HAP-1 (cell line): ENCODE measurements at regions not wholly inside any gene's neighbourhood (a gene's known extent, or its start where the extent isn't known, plus 50 kb on each side); places are given as distances from the start of the nearest gene placed in this dataset.

Experiments
- DNase-seq, 2 experiments: peaks; one replicate each; pipeline ENCODE4 v3.0.0-alpha.2; 2016 to 2020; ENCODE audit warnings: low spot score in 2 of 2
- H3K27me3 ChIP-seq: fragments of 250-450 bp; sonication (Bioruptor Pico); 2 replicates; pipeline ENCODE4 v1.5.1; 2020; ENCODE audit warnings: low read depth, mild to moderate bottlenecking, moderate library complexity
- H3K36me3 ChIP-seq: fragments of 250-450 bp; sonication (Bioruptor Pico); replicated peaks from 2 replicates; pipeline ENCODE4 v1.5.1; 2020; ENCODE audit warnings: mild to moderate bottlenecking
- H3K4me1 ChIP-seq: fragments of 250-450 bp; sonication (Bioruptor Pico); 2 replicates; pipeline ENCODE4 v1.5.1; 2020; ENCODE audit warnings: mild to moderate bottlenecking
- H3K4me3 ChIP-seq: fragments of 250-450 bp; sonication (Bioruptor Pico); 2 replicates; pipeline ENCODE4 v1.5.1; 2020; ENCODE audit warnings: mild to moderate bottlenecking, moderate library complexity
- H3K9me3 ChIP-seq: fragments of 250-450 bp; sonication (Bioruptor Pico); 2 replicates; pipeline ENCODE4 v1.5.1; 2020; ENCODE audit warnings: mild to moderate bottlenecking, moderate library complexity
- in situ Hi-C: fragments of 300-500 bp; cut with MboI; formaldehyde crosslinking; loops from 3 replicates; pipeline ENCODE4 v1.14.3; 2020; ENCODE audit warnings: low sequenced_read_pairs, inconsistent platforms, mixed read lengths

DNA sequence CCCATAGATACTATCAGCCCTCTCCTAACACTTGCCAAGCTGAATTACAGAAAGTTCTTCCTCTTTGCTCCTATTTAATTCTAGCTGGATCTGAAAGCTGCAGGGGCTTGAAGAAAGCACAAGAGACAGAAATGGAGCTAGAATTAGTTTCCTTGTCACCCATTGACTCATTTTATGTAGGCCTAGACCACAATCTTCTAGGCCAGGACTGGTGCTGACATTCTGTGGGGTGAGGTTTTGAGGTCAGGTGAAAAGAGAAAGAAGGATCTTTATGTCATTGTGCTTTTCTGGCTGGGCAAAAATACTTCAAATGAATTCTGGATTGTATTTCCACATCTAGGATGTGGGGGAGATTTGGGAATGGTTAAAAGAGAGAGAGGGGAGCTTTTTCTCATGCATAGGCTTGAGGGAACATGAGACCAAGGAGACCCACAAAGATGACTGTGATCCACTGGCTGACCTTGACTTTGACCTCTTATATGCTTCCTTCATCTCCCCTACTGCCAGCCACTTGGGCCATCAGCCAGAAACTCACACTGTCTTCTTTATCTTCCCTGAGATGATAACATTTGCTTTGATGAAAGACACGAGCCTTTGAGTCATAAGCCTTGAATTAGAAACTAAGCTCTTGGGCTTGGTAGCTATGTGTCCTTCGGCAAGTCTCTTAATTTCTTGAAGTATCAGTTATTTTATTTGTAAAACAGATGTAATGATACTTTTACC is 274.9 kb upstream of the CADM1 start:
- in situ Hi-C loops: no loop called here
- no peak overlapping the region for H3K4me3 ChIP-seq
- no peaks in the 10 kb centered on the region for H3K27me3 ChIP-seq
- no peaks in the 10 kb centered on the region for H3K4me1 ChIP-seq
- H3K36me3 ChIP-seq: no peaks in the 10 kb centered on the region
- DNase-seq: no peak
- H3K9me3 ChIP-seq: no peaks in the 10 kb centered on the region

DNA sequence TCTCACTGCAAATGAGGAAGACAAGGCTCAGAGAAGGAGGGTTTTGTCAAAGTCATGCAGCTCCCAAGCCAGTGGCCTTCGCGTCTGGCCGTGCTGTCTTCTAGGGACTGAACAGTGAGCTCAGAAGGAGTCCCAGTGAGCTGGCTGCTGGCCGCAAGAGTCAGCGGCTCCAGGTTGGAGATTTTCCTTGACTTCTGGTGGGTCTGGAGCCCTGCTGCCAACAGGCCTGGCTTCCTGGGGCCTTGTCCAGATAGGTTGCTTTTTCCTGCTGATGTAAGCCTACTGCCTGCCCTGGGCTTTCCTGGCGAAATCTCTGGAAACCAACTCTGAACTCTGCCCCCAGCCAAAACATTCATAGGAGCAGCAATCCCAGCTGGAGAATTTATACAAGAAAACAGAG is 272.7 kb upstream of the CADM1 start:
- no peak for DNase-seq
- Histone ChIP-seq H3K4me3 (no peak overlapping the region), H3K4me1 (no peaks in the 10 kb centered on the region), H3K9me3 (no peaks in the 10 kb centered on the region), H3K36me3 (no peaks in the 10 kb centered on the region), H3K27me3 (no peaks in the 10 kb centered on the region)
- in situ Hi-C loops: no loop called here

DNA sequence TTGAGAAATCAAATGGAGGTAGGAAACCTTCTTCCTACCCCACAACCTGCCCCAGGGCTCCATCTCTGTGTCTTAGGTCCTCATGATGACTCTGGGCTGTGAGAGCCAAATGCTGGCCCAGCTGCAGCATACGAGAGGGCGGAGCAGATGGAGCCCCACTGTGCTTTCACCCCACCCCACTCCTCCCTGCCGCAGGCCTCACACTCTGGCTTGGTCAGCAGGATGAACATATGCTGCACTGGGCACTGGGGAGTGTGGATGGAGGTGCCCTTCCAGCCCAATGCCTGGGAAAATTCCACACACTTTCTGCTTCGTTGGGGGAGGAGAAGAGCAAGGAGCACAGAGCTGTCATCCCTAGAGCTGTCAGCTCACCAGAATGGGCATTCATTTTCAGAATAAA is 271.6 kb upstream of the CADM1 start:
- DNase-seq: no peak
- H3K4me1 ChIP-seq: no peaks in the 10 kb centered on the region
- H3K9me3 ChIP-seq: no peaks in the 10 kb centered on the region
- H3K4me3 ChIP-seq: no peak overlapping the region
- no peaks in the 10 kb centered on the region for H3K27me3 ChIP-seq
- in situ Hi-C loops: no loop called here
- no peaks in the 10 kb centered on the region for H3K36me3 ChIP-seq

DNA sequence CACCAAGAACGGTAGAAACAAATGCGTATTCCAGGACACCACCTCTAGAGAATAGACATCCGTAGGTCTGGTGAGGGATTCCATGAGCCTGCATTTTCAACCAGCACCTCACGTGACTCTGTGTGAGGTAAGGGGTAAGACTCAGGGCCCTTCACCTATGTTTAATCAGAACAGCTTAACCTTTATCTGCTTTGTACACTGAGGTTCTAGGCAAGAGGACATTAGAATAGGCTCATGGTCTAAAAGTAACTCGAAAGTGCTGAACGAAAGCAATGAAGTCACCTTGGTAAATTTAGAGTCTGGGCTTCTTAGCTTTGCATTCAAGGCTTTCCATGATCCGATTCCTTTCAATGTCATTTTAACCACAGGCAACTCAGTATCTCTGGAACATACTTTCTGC is 270.5 kb upstream of the CADM1 start:
- DNase-seq: no peak
- in situ Hi-C loops: no loop called here
- H3K4me3 ChIP-seq: no peak overlapping the region
- no peaks in the 10 kb centered on the region for H3K9me3 ChIP-seq
- no peaks in the 10 kb centered on the region for H3K27me3 ChIP-seq
- H3K36me3 ChIP-seq: no peaks in the 10 kb centered on the region
- no peaks in the 10 kb centered on the region for H3K4me1 ChIP-seq

DNA sequence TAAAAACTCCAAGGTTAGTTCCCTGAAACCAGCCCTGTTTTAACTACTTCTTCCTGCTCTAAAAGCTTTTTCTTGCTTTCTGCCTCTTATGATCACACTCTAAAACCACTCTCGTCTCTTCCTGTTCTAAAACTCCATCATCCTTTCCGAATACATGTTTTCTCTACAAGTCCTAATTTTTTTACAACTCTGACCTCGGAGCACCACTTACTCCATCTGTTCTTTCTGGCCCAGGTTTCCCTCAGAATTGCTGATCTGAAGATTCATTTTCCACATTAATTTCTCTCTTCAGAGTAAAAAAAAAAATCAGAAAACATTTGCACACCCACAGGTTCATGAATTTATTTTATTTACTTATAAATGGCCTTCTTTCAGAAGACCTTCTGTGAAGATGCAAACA is 265.7 kb upstream of the CADM1 start:
- Histone ChIP-seq H3K27me3 (no peaks in the 10 kb centered on the region), H3K4me1 (no peaks in the 10 kb centered on the region), H3K4me3 (no peak overlapping the region), H3K9me3 (no peaks in the 10 kb centered on the region), H3K36me3 (no peaks in the 10 kb centered on the region)
- in situ Hi-C loops: no loop called here
- no peak for DNase-seq

DNA sequence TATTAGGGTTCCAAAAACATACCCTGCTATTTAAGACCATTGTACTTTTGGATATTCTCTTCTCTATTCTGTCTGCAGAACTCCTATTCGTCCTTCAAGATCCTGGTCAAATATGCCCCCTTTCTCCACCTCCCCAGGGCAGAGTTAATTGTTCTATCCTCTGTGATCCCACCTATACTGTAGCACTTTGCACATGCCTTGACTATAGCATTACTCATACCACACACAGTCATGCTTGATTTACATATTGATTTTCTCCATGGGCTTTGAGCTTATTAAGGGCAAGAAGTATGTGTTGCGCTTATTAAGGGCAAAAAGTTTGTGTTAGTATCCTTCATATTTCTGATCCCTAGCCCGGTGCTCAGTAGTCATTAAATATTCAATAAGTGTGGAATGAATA is 263.7 kb upstream of the CADM1 start:
- in situ Hi-C loops: no loop called here
- 0 out of 2 replicates have a peak, but pooled peaks cover 2% of the 10 kb centered on the region for H3K27me3 ChIP-seq
- H3K4me1 ChIP-seq: no peaks in the 10 kb centered on the region
- no peaks in the 10 kb centered on the region for H3K9me3 ChIP-seq
- H3K36me3 ChIP-seq: no peaks in the 10 kb centered on the region
- H3K4me3 ChIP-seq: no peak overlapping the region
- no peak for DNase-seq

DNA sequence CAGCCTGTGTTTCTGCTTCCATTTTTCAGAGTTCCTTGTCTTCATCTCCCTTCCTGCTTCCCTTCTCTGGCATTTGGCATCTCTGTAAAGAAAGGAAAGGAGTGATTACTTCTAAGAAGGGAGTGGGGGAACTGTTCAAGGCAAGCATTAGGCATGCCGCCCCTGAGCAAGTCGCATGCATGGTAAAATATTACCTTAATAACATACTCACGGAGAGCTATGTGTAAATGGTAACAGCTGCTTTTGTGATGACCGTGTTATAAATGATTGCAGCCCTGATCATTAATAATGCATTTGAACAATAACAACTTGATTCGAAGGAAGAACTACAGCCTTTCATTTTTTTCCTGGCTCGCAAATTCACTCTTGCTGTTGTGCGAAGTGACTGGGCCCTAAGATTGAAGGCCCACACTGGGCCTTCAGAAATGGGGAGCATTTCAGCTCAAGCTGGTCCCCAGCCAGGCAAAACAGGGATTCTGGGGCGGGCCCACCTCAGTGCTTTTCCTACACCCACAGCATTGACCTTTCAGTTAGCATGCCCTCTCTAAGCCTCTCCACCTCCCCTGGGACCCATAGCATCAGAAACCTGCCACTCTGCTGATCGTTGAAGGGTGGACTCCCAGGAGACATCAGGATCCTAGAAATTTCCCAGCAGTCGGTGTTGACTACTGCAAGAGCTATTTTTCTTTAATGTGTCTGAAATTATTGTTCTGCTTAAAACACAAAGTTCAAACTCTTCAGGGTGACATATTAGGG is 263.0 kb upstream of the CADM1 start:
- DNase-seq: no peak
- in situ Hi-C loops: no loop called here
- H3K4me3 ChIP-seq: no peak overlapping the region
- H3K9me3 ChIP-seq: no peaks in the 10 kb centered on the region
- H3K27me3 ChIP-seq: 0 out of 2 replicates have a peak, but pooled peaks cover 2% of the 10 kb centered on the region
- H3K4me1 ChIP-seq: no peaks in the 10 kb centered on the region
- H3K36me3 ChIP-seq: no peaks in the 10 kb centered on the region

DNA sequence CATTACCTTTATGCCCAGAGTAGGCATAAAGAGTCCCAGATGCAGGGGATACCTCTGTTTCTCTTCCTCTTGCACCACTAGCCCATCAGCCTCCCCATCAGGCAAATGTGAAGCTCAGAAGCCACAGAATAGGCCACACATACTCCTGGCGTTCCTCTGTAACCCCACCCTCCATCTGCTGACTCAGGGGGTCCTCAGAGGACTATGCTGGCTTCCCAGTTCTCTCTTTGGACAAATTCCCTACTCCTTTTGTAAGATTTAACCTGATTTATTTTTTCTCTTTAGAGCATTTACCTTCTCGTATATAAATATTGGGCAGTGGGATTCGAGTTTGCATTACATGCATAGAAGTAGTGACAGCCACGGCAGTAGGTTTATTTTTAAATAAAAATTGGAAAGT is 262.3 kb upstream of the CADM1 start:
- Histone ChIP-seq H3K36me3 (no peaks in the 10 kb centered on the region), H3K4me3 (no peak overlapping the region)
- in situ Hi-C loops: no loop called here

DNA sequence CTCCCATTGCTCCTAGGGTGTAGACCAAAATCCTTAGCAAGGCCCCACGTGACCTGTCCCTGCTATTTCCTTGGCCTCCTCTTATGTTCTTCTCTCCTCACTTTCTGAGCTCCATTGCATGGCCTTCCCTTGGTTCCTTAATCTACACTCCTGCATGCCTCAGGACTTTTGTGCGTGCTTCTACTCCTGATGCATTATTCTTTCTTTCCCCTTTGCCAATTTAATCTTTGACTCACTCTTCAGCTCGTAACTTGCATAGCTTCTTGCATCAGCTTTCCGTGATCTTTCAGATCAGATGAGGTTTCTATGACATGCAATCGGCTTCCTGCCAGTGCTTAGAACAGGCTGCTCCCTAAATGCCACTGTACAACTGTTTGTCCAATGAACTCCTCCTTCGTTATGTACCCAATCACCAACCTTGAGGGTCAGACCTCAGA is 261.6 kb upstream of the CADM1 start:
- H3K9me3 ChIP-seq: no peaks in the 10 kb centered on the region
- DNase-seq: no peak
- H3K4me3 ChIP-seq: no peak overlapping the region
- H3K27me3 ChIP-seq: 0 out of 2 replicates have a peak, but pooled peaks cover 2% of the 10 kb centered on the region
- H3K36me3 ChIP-seq: no peaks in the 10 kb centered on the region
- H3K4me1 ChIP-seq: no peaks in the 10 kb centered on the region
- in situ Hi-C loops: no loop called here

More for the DNA sequence above, 262.3 kb upstream of the CADM1 start:
- no peak for DNase-seq
- H3K9me3 ChIP-seq: no peaks in the 10 kb centered on the region
- H3K4me1 ChIP-seq: no peaks in the 10 kb centered on the region
- H3K27me3 ChIP-seq: 0 out of 2 replicates have a peak, but pooled peaks cover 2% of the 10 kb centered on the region

DNA sequence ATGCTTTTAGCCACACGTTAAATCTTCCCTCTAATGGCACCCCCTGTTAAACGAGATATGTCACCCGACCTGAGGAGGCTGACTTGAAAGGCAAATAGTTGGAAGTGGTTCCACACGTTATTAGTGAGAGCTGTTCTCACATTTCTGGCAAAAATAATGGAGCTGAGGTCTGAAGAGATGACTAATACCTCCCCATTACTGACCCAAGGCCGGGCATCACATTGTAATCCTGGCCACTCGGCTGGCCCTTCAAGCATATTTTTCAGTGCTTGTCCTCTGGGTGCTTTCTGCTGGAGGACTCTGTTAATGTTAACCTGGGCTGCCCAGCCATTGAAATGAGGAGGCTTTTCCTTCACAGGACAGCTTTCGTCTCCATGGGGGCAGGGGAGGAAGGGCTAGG is 260.0 kb upstream of the CADM1 start:
- DNase-seq: no peak
- peaks cover 10% of the 10 kb centered on the region for H3K27me3 ChIP-seq
- no peaks in the 10 kb centered on the region for H3K36me3 ChIP-seq
- no peak overlapping the region for H3K4me3 ChIP-seq
- H3K4me1 ChIP-seq: no peaks in the 10 kb centered on the region
- H3K9me3 ChIP-seq: no peaks in the 10 kb centered on the region
- in situ Hi-C loops: no loop called here

DNA sequence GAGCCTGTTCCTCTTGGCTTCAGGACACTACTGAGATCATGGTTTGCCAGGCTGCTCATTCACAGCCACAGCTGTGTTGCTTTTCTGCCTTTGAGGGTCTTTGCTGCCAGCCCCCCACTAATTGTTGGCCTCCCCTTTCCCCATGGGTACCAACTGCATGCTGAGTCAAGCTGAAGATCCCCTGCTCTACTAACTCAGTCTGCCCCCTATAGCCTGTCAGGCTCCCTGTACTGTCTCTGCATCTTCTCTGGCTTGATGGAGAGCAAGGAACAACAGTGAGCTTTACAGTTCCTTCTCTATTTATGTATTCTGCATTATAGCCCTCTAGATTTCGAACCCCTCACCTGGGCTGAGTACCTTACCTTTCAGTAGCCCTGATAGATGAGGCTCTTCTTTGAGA is 257.6 kb upstream of the CADM1 start:
- H3K4me3 ChIP-seq: no peak overlapping the region
- no peaks in the 10 kb centered on the region for H3K36me3 ChIP-seq
- in situ Hi-C loops: no loop called here
- DNase-seq: no peak
- no peaks in the 10 kb centered on the region for H3K4me1 ChIP-seq
- H3K27me3 ChIP-seq: peaks cover 14% of the 10 kb centered on the region
- H3K9me3 ChIP-seq: no peaks in the 10 kb centered on the region

DNA sequence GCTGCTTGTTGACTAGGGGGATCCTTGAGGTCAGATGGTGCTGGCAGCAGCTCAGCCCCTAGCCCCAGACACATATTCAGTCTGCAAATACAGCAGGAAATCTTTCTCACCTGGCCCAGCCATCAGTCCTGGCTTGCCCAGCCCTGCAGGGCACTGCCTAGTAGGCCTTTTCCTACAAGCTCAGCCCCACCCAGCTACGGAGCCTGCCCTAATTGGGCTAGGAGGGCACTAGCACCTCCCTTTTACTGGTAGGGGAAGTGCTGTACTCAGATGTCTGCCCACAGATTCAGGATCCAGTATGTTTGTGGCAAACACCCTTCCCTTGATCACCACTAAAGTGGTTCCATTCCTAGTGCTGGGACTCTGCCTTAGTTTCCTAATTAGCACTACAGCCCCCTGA is 257.1 kb upstream of the CADM1 start:
- in situ Hi-C loops: no loop called here
- no peaks in the 10 kb centered on the region for H3K36me3 ChIP-seq
- no peaks in the 10 kb centered on the region for H3K4me1 ChIP-seq
- H3K27me3 ChIP-seq: peaks cover 14% of the 10 kb centered on the region
- H3K4me3 ChIP-seq: no peak overlapping the region
- DNase-seq: no peak
- no peaks in the 10 kb centered on the region for H3K9me3 ChIP-seq

DNA sequence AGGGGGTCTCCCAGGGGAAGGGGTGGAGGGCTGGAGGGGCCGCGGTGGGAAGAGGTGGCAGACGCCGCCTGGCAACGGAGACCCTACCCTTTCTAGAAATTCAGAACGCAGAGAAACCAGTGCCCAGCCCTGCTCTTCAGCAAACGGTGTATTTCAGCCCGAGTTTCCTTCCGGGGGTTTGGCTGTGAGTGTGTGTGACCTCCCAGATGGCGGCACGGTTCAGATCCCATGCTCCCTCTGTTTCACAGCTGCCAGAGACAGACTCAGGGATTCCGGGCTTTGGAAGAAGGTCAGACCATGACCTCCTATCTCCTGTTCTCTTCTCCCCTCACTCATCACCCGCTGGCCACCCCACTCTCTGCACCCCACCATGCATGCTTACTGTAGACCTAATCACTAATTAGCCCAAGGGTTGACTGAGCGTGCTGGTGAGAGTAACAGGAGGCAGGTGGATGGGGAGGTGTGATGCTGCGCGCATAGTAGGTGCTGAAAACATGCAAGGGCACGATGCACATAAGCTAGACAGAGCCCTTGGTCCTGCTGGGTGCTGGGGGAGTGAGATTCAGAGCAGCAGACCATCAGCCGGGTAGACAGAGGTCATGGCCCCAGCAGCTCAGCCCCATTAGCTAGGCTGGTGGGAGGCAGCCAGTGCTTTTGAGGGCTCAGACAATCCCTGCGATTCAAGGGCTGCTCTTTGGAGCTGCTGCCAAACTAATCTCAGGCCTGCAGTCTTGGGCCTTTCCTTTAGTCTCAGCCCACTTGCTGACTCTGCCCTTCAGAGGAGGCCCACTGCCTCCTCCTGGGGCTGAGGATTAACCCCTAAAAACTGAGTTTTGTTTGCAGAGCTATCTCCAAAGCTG is 256.5 kb upstream of the CADM1 start:
- no peaks in the 10 kb centered on the region for H3K9me3 ChIP-seq
- DNase-seq: no peak
- no peaks in the 10 kb centered on the region for H3K36me3 ChIP-seq
- in situ Hi-C loops: no loop called here
- H3K4me3 ChIP-seq: no peak overlapping the region
- no peaks in the 10 kb centered on the region for H3K4me1 ChIP-seq
- peaks cover 14% of the 10 kb centered on the region for H3K27me3 ChIP-seq
